Jurkat, Clone E6-1 (cell line): ENCODE measurements at regions not wholly inside any gene's neighbourhood (a gene's known extent, or its start where the extent isn't known, plus 50 kb on each side); places are given as distances from the start of the nearest gene placed in this dataset.

Source experiments
- DNase-seq: peaks from one replicate; pipeline ENCODE4 v3.0.0-alpha.2; 2011; ENCODE audit warnings: low read depth, low spot score
- H3K4me3 ChIP-seq: 2 replicates; pipeline ENCODE4 v1.5.1; 2011; ENCODE audit warnings: mild to moderate bottlenecking, low read length, control low read depth, moderate library complexity

DNA sequence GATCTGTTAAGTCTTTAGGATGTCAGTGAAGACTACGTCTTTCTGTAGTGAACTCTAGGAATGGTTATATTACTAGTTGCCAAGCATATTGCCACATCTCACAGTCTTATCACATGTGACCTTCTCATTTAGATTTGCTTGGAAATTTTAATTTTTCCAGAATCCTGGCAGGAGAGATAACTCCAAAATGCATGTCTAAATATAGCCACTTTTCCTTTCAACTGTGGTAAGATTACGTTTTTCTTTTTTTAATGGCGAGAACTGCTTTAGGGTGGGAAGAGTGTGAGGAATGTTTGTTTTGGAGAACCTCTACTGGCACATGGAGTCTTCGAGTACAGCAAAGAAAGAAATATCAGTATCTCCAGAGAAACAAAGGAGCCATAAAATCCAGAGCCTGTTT lies 91.7 kb upstream of the ADAMTSL1 start:
- no peak overlapping the region for H3K4me3 ChIP-seq
- DNase-seq: no peak

DNA sequence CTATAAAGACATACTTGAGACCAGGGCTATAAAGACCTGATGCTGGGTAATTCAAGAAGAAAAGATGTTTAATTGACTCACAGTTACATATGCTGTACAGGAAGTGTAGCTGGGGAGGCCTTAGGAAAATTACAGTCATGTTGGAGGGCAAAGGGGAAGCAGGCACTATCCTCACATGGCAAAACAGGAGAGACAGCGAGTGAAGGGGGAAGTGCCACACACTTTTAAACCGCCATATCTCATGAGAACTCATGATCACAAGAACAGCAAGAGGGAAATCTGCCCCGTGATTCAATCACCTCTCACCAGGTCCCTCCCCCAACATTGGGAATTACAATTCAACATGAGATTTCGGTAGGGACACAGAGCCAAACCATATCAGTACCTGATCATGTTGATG lies 89.9 kb upstream of the ADAMTSL1 start:
- no peak overlapping the region for H3K4me3 ChIP-seq
- no peak for DNase-seq

DNA sequence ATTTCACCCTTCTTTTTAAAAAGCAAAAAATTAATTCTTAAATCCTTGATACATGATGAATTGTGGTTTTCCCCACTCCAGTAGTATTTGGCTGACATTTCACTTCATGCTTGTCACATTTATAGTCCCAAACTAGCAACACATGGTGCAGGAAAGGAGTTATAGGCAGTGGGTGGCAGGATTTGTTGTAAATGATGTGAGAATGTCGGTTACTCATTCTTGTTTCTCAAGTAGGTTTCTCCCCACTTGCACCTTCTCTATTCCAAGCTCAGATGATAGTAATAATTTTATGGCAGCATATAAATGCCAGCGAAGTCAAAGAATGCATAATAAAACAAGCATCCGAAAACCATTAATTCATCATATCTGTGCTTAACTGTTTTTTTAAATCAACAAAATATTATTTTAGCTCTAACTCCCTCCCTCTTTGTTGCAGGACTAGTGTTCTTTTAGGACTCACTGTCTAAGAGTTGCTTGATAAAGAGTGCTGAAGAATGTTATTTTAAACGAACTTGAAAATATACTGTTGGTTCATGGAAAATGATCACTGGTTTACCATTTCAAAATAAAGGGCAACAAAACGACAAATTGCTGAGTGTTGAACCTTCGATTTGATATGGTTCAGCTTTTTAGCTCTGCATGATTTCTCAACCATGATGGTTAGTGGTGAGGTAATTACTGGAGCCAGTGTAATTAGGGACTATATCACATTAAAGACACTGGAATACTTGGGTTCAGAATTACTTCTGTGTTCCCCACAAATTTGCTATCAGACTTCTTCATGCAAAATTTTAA lies 88.1 kb upstream of the ADAMTSL1 start:
- no peak for DNase-seq
- H3K4me3 ChIP-seq: no peak overlapping the region

DNA sequence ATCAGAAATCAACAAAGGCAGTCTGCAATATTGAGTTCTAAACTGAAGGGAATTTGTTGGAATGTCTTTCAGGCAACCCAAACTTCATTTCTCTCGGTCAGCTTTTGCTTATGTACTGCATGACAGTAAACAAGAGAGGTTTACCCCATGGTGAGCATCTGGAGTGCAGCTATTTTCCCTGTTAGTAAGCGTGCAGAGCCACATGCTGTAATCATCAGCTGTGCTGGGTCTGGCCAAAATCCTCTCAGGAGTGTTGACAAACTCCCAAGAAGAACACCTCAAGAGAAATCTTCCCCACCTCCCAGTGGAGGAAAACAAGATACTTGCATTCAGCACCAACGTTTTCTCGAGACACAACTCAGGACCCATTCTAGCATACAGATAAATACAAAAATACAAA lies 83.6 kb upstream of the ADAMTSL1 start:
- H3K4me3 ChIP-seq: no peak overlapping the region
- DNase-seq: no peak

DNA sequence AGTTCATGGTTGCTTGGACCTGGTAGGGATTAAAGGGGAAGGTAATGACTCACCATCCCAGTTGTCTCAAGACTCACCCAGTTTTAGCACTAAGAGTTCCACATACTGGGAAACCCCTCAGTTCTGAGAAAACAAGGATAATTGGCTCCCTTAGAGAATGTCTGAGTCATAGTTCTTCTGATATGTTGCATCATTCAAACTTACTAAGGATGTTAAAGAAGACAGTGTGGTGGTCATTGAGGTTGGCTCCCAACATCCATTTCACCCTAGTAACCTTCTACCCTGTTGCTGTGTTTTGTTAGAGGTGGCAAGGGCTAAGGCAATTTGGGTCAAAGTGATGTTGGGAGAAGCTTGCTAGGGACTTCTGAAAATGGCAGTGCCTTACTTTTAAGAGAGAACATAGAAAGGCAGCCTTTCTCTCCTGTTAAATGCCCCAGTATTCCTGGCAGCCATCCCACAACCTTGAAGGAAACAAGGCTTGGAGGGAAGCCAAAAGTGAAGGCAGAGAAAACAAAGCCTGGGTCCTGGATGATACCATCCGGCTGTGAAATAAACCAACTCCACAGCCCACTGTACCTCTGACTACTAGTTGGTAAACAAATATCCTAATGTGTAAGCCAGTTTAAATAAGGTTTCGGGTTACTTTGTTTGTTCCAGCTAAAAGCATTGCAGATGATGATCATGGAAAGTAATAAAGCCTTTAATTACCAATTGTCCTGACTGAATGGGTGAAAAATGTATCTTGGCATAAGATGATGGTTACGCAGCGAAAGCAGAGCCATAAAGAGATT lies 80.4 kb upstream of the ADAMTSL1 start:
- no peak for DNase-seq
- H3K4me3 ChIP-seq: no peak overlapping the region

DNA sequence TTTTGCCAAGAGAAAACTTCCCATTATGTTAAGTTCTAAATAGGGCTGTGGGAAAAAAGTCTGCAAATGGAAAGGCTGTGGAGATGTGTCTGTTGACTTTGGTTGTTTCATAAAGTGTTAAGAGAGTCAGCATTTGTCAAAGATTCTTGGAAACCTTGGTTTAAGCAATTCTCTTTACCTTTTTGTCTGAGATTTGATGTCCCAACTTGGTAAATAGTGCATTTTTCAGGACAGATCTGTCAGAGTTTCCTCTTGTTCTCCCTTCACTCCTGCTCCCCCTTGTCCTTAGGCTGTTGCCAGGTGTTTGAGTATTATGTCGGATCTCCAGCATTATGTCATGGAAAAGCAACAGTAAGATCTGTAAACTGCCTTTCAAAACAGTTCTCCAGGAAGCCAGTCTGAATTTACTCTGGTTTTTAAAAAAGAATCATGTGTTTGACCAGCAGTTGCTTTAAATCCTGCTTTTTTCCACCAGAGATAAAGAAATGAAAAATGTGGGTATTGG lies 79.1 kb upstream of the ADAMTSL1 start:
- no peak for DNase-seq
- H3K4me3 ChIP-seq: no peak overlapping the region

DNA sequence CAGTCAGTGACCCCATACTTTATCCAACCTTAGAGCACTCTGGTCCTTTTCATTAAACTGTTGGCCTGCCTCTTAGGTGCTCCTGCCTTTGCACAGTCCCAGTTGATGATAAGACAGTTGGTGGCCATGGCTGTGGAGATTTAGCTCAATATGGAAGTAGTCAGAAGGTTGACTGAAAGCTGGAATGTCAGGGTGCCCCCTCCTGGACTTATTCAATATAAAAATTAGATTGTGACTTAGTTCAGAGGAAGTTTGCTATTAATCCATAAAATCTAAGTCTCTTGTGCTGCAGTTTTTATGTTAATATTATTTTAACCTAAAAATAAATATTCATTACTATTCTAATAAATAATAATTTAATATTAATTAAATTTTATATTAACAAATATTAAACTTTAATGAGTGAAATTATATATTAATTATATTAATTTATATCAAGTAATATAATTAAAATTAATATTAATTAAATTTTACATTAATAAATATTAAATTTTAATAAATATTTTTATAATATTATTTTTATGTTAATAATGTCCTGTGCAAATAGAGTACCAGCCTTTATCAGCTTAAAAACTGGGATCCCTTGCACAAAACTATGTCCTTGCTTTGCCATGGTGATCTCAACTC lies 77.7 kb upstream of the ADAMTSL1 start:
- no peak overlapping the region for H3K4me3 ChIP-seq
- DNase-seq: no peak

DNA sequence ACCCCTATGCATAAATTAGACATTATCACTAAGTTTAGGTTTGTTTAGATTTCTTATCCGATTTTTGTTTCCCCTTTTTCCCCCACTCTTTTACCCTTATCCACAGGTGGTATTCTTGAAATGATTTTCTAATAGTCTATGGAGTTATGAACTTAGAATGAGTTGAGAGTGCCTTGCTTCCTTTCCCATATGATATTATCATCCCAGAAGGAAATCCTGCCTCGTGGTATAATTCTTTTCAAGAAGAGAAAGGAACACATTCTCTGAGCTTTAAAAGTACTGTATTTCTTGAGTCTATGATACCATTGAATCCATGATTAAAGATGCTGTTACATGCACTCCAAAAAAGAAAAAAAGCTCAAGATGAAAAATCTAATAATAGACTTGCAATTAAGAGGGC lies 76.9 kb upstream of the ADAMTSL1 start:
- DNase-seq: no peak
- H3K4me3 ChIP-seq: no peak overlapping the region

DNA sequence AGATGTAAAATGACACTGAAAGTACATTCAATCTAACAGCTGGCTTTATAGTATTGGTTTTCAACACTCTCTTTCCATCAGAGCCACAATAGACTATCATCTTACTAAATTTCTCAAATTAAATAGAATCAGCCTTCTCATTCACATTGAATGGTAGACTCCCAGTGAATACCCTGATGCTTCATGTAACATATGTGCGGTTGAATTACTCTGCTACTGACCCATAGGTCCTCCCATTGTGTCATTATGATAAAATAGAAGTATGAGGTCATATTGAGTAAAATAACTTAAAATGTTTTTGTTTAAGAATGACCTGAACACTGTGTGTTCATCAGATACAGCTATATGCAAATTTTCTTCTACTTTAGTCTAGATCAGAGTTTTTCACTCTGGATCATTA lies 75.9 kb upstream of the ADAMTSL1 start:
- no peak overlapping the region for H3K4me3 ChIP-seq
- DNase-seq: no peak

DNA sequence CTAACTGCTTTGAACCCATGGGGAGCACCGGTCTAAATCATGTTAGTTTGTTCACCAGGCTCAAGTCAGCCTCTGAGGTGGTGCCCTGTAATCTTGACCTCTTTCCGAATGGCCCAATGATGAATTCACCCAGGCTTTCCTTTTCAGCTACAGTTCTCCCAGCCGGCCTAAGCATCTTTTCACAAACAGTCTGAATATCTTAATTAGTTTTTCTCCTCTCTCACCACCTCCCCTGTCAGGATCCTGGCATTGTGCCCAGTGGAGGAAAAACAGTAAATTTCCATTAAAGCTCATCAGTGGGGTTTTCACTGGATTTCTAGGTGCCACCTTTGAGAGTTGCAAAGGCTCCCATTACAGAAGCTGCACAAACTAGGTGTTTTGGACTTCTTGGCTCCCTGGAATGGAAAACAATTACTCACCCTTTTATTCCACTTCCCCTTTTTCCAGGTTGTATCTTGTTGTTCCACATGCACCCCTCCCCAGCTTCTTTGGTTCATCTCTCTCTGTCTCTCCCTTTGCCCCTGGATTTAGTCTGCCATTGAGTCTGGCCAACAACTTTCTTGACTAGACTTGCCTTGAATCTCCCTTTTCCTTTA lies 69.4 kb upstream of the ADAMTSL1 start:
- H3K4me3 ChIP-seq: no peak overlapping the region
- no peak for DNase-seq

DNA sequence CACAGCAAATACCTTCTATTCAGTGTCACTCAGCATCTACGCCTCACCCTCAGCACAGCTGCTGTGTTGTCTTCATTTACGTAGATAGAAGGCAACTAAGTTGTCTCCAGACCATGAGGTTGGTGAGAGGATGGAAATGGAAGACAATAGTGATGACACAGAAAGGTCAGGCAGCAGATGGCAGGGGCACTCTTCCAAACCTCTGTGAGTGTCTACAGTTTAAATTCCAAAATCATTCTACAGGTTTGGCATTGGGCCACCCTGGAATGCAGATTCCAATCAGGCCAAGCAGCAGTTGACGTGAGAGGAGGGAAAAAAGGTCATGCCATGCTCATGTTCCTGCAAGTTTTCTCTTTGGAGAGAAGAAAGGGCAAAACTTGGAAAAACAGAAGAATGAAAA lies 68.7 kb upstream of the ADAMTSL1 start:
- H3K4me3 ChIP-seq: no peak overlapping the region
- no peak for DNase-seq

DNA sequence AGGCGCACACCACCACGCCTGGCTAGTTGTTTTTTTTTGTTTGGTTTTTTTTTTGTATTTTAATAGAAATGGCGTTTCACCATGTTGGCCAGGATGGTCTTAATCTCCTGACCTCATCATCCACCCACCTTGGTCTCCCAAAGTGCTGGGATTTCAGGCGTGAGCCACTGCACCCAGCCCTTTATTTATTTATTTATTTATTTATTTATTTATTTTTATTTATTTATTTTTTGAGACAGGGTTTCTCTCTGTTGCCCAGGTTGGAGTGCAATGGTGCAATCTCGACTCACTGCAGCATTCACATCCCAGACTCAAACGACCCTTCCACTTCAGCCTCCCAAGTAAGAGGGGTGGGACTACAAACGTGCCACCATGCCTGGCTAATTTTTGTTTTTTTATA lies 63.0 kb upstream of the ADAMTSL1 start:
- H3K4me3 ChIP-seq: no peak overlapping the region
- DNase-seq: no peak

DNA sequence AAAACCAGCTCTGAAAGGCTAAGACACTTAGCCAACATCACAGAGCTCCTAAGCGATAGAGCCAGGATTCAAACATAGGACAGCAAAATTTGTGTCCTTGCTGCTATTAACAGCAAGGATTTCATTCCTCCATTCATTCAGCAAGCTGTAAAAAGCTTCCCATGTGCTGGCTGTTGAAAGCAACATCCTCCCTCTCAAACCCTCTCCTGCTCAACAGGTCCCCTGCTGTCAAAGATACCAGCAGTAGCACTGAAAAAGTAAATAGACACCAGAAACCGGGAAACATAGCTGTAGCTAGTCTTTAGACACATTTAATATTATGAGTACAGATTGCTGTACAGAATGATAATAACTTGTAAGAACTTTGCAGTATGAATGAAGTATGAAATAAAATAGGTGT lies 52.6 kb upstream of the ADAMTSL1 start:
- no peak overlapping the region for H3K4me3 ChIP-seq
- DNase-seq: no peak

DNA sequence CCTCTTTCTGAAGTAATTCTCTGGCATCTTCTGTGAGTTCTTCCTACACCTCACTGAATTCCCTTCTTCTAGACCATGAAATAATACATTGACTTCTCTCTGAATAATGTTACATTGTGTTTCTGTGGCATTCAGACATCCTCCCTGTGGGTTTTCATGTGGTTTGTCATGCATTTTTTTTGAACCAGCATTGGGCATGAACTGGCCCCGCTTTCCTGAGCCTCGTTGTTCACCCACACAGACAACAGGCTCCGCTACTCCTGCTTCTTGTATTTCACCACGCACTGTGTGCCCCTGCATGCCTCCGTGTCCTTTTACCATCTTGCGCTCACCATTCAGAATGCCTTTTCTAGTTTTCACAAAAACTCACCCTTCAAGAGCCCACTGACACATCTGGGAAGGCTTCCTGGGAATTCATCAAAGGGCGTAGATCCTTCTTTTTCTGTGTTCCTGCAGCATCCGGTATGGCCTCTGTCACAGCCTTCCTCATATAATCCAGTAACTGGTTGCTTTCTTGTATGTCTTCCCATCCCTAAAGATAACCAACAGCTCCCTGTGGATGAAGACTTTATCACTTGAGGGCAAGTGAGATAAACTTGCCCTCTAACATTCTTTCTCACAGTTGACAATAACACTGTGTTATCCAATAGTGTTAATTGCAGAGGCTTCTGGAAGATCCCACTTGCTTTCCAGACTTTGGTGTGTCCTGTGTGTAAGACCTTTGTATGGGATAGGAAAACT lies 51.5 kb upstream of the ADAMTSL1 start:
- no peak for DNase-seq

DNA sequence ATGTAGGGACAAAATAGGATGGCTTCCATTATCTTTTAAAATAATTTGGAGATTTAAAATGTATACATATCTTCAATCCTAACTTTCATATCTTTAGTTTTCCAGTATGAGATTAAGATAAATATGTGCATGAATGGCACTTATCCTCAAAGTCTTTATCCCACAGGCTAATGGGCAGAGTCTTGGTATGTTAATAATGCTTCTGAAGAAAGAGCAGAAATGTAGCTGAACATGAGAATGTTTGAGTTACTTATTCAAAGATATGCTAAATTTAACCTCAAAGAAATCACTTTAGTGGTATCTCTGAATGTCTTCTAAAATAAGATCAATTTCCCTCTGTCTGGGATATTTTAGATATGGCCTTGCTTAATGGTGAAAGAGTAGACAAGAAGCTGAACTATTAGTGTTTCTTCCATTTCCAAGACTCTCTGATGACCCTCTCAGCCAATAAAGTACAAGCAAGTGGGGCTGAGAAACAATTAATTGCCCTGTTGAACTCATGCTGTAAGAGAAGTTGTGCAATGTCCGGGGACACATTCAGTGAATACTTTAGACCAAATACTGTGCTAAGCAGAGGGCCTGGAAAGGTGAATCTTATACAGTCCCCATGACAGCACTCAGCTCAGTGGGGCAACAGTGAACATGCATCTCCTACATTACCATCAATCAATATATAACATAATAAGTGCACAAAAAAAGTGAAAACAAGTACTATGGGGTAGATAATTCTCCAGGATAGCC lies 50.0 kb upstream of the ADAMTSL1 start:
- DNase-seq: no peak
- no peak overlapping the region for H3K4me3 ChIP-seq

More for the DNA sequence above, 51.5 kb upstream of the ADAMTSL1 start:
- H3K4me3 ChIP-seq: no peak overlapping the region
